ENCODE measurements at regions not wholly inside any gene's neighbourhood (a gene's known extent, or its start where the extent isn't known, plus 50 kb on each side); places are given as distances from the start of the nearest gene placed in this dataset.

DNA sequence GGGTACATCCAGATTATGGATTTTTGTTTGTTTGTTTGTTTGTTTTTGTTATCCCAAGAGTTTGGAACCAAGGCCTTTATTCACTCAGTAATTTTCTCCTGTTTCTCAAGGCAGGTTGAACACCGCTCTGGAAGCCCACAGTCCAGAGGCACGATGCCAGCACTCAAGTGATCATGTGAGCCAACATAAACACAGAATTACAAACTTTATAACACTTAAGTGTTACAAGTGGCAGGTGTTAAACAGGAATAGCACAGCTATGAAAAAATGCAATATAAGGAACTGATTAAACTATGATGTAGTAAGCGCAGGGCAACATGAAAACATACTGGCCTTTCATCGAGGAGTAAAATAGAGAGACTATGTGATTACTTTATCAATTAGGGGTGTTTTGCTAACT, 1885.8 kb upstream of the SEL1L start:
- H3K4me3 ChIP-seq (ENCODE audit: low read depth, low read length) = no peak overlapping the region
- no peak for DNase-seq (ENCODE audit: low read depth)
- TF ChIP-seq POLR2A (IDR thresholded peaks at IDR 0.05; ENCODE audit: extremely low read depth, insufficient read length) (no peak), MYC (IDR thresholded peaks at IDR 0.05; ENCODE audit: low read depth, low read length) (no peak)
- TF ChIP-seq, protein P1, sequence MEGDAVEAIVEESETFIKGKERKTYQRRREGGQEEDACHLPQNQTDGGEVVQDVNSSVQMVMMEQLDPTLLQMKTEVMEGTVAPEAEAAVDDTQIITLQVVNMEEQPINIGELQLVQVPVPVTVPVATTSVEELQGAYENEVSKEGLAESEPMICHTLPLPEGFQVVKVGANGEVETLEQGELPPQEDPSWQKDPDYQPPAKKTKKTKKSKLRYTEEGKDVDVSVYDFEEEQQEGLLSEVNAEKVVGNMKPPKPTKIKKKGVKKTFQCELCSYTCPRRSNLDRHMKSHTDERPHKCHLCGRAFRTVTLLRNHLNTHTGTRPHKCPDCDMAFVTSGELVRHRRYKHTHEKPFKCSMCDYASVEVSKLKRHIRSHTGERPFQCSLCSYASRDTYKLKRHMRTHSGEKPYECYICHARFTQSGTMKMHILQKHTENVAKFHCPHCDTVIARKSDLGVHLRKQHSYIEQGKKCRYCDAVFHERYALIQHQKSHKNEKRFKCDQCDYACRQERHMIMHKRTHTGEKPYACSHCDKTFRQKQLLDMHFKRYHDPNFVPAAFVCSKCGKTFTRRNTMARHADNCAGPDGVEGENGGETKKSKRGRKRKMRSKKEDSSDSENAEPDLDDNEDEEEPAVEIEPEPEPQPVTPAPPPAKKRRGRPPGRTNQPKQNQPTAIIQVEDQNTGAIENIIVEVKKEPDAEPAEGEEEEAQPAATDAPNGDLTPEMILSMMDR (IDR thresholded peaks at IDR 0.05; ENCODE audit: low read depth, low read length) = no peak
- TF ChIP-seq, protein P2, sequence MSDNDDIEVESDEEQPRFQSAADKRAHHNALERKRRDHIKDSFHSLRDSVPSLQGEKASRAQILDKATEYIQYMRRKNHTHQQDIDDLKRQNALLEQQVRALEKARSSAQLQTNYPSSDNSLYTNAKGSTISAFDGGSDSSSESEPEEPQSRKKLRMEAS (IDR thresholded peaks at IDR 0.05; ENCODE audit: low read depth, low read length) = no peak

DNA sequence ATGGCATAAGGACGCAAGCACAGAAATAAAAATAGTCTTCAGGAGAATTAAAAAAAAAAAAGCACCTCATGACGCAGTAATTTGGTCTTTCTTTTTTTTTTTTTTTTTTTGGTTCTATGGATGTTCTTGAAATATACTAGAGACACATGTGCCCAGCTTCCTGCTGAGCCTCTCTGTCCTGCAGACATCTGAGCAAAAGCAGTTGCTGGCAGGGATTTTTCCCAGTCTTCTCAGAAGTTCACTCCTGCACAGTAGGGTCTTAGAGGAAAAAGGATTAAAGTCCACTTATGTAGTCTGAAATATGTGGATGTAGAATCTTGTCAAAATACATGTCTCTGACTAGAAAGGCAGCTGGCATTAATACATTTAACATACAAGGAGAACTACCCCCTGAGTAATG, 1888.1 kb upstream of the SEL1L start:
- no peak for TF ChIP-seq POLR2A (IDR thresholded peaks at IDR 0.05; ENCODE audit: extremely low read depth, insufficient read length)
- TF ChIP-seq MYC (IDR thresholded peaks at IDR 0.05; ENCODE audit: low read depth, low read length) = no peak
- TF ChIP-seq, protein P1 (IDR thresholded peaks at IDR 0.05; ENCODE audit: low read depth, low read length) = no peak
- TF ChIP-seq, protein P2 (IDR thresholded peaks at IDR 0.05; ENCODE audit: low read depth, low read length) = no peak
- no peak overlapping the region for H3K4me3 ChIP-seq (ENCODE audit: low read depth, low read length)
- DNase-seq (ENCODE audit: low read depth) = no peak

DNA sequence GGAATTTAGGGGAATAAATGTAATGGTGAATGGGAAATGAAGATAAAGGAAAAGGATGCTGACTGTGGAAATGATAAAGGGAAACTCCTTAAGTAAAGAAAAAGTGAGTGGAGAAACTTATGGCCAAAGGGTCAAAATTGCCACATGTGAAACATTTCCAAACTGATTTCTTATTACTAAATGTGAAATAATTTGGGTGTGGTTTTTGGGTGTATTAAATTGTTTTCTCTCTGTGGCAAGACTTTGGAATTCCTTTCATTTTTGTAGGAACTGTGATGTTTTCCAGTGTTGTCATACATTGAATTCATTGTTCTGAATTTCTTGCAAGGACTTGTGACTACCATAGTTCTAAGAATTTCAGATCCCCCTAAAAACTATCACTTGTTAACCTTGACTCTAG, 1891.5 kb upstream of the SEL1L start:
- no peak for TF ChIP-seq POLR2A (IDR thresholded peaks at IDR 0.05; ENCODE audit: extremely low read depth, insufficient read length)
- TF ChIP-seq, protein P2 (IDR thresholded peaks at IDR 0.05; ENCODE audit: low read depth, low read length) = no peak
- TF ChIP-seq, protein P1 (IDR thresholded peaks at IDR 0.05; ENCODE audit: low read depth, low read length) = no peak
- TF ChIP-seq MYC (IDR thresholded peaks at IDR 0.05; ENCODE audit: low read depth, low read length) = no peak
- no peak for DNase-seq (ENCODE audit: low read depth)
- no peak overlapping the region for H3K4me3 ChIP-seq (ENCODE audit: low read depth, low read length)

DNA sequence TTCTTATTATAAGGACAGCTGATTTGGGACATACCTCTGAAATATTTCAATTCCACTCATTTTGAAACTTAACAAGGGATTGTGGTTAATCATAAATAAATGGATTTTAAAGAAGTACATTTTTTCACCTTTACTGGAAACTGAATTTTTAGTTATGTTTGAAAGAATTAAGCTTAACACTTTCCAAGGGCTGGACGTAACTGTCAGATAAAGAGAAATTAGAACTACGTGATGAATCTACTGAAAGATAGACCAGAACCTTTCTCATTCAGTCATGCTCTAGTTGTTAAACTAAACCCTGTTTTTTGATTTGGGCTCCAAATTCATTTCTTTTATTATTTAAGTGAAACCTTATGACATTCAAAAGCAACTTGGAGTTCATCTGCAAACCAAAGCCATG, 1892.1 kb upstream of the SEL1L start:
- DNase-seq (ENCODE audit: low read depth) = no peak
- no peak overlapping the region for H3K4me3 ChIP-seq (ENCODE audit: low read depth, low read length)
- TF ChIP-seq, protein P2 (IDR thresholded peaks at IDR 0.05; ENCODE audit: low read depth, low read length) = no peak
- TF ChIP-seq, protein P1 (IDR thresholded peaks at IDR 0.05; ENCODE audit: low read depth, low read length) = no peak
- TF ChIP-seq POLR2A (IDR thresholded peaks at IDR 0.05; ENCODE audit: extremely low read depth, insufficient read length) (no peak), MYC (IDR thresholded peaks at IDR 0.05; ENCODE audit: low read depth, low read length) (no peak)

DNA sequence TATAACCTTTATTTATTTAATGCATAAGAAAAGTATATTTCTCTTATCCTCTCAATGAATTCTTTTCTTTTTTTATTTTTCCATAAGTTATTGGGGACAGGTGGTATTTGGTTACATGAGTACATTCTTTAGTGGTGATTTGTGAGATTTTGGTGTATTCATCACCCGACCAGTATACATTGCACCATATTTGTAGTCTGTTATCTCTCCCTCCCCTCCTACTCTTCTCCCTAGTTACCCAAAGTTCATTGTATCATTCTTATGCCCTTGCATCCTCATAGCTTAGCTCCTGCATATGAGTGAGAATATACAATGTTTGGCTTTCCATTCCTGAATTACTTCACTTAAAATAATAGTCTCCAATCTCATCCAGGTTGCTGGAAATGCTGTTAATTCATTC, 1900.0 kb upstream of the SEL1L start:
- no peak for DNase-seq (ENCODE audit: low read depth)
- H3K4me3 ChIP-seq (ENCODE audit: low read depth, low read length) = no peak overlapping the region
- no peak for TF ChIP-seq MYC (IDR thresholded peaks at IDR 0.05; ENCODE audit: low read depth, low read length)
- TF ChIP-seq, protein P2 (IDR thresholded peaks at IDR 0.05; ENCODE audit: low read depth, low read length) = no peak
- TF ChIP-seq, protein P1 (IDR thresholded peaks at IDR 0.05; ENCODE audit: low read depth, low read length) = no peak
- no peak for TF ChIP-seq POLR2A (IDR thresholded peaks at IDR 0.05; ENCODE audit: extremely low read depth, insufficient read length)

DNA sequence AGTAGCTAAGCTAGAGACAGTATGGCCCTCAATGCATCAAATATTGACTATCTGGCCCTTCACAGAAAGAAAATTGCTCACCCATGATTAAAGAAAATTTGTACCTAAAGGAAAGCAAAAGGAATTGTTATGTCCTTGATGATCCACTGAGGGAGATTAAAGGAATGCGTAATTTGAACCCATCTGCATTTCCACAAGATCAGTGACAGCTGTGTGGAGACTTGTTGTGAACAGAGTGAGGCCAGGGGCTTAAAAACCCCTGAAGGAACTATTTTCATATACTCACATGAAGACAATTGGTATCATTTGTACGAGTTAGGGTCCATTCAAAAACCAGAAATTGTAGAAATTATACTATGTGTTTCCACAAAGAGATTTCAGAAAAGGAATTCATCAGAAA, 1908.1 kb upstream of the SEL1L start:
- no peak for DNase-seq (ENCODE audit: low read depth)
- TF ChIP-seq, protein P1 (IDR thresholded peaks at IDR 0.05; ENCODE audit: low read depth, low read length) = no peak
- TF ChIP-seq POLR2A (IDR thresholded peaks at IDR 0.05; ENCODE audit: extremely low read depth, insufficient read length) = no peak
- TF ChIP-seq MYC (IDR thresholded peaks at IDR 0.05; ENCODE audit: low read depth, low read length) = no peak
- TF ChIP-seq, protein P2 (IDR thresholded peaks at IDR 0.05; ENCODE audit: low read depth, low read length) = no peak

More for the DNA sequence above, 1908.1 kb upstream of the SEL1L start:
- no peak overlapping the region for H3K4me3 ChIP-seq (ENCODE audit: low read depth, low read length)

All from NB4 (cell line).